Stimulated activated CD4-positive, alpha-beta T cell treated with anti-CD3 and anti-CD28 coated beads, Interleukin-2, amount 100 ng/mL, for 4 hours (primary cell): ENCODE measurements at regions not wholly inside any gene's neighbourhood (a gene's known extent, or its start where the extent isn't known, plus 50 kb on each side); places are given as distances from the start of the nearest gene placed in this dataset.

Source experiments
- DNase-seq: peaks from one replicate; pipeline ENCODE4 v3.0.0-alpha.2; 2020; ENCODE audit warnings: low read depth

DNA sequence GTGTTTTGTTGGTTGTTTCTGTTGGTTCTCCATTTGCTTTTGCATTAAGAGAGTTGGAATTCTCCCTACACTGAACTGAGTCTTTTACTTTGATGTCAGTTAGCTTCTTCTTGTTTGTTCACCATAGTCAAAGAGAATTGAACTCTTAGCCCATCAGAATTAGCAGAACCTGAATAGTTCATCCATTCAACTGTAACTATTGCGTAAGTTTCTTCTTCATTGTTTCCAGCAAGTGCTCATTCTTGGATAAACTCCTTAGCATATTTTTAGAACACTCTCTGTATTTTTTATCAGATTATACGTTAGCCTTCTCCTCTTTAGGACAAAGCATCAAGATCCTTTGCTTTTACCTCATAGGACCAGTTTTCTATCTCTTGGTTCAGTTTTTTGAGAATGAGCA is 128.4 kb upstream of the RAB11FIP2 start:
- no peak for DNase-seq

- DNase-seq = no peak
Measured at GRCh38 chr10:118173296-118173695, 126.6 kb upstream of the RAB11FIP2 start.

DNA sequence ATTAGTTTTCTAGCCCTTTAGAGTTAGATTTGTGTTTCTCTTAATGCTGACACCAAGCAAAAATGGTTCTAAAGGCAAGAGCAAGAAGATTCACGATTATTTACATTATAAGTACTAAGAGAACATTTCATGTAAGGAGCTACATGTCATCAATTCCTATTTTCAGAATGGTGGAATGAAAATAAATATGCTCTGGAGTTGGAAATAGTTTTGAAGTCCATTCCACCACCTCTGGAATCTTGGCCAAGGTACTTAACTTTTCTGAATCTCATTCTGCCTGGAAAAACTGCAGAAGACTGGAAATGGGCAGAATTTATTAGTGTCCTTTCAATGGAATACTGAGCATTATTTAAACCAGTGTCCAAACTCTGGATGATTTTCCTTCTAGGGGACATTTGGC is 125.1 kb upstream of the RAB11FIP2 start:
- DNase-seq = no peak

GRCh38 chr10:118167056-118167700 is 120.4 kb upstream of the RAB11FIP2 start:
- no peak for DNase-seq

DNA sequence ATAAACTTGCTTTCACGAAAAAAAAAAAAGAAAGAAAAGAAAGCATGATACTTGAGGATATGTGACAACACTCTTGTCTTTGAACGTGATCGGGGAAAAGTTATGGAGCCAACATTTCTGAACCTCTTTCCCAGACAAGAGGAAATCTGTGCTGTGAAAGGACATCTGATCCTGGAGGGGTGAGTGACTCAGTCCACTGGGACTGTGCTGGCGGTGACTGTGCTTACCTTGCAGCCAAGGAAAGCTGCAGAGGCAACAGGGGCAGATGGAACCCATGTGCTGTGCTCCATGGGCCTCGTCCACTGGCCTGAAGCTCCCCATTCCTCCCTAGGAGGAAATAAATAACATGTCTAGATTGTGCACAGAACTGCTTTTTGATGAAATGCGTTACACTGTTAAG is 116.5 kb upstream of the RAB11FIP2 start:
- no peak for DNase-seq

DNA sequence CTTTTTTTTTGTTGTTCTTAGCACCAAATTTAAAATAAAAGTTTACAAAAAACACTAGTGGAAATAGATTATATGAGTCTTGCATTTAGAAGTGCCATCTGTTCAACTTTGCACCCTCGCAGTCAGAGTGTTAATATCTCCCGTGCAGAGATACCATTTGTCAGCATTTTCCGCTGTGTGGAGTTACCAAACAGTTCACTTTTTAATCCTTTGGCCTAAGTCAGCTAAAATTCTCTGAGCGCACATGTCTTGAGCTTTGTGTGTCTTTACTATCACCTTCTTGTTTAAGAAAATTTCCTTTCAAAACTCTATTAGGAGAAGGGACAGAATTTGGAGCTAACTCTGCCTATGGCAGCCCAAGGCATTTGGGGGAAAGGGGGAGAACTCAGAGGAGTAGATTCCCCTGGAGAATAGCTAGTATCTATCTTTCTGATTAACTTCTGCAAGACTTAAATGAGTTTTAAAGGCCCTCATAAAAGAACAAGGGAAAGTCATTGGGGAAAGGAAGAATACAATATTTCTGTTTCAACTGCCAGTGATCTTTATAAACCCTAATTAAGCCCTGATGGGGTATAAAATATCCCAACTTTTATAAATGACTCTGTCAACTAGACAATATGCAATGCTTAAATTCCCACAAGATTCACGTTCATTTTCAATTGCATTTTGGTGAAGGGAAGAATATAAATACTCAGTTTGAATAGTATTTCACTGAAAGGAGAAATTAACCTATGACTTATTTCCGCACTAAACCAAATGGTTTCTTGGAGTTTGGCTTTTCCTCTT is 114.9 kb upstream of the RAB11FIP2 start:
- DNase-seq = no peak

GRCh38 chr10:118153287-118153686 is 106.5 kb upstream of the RAB11FIP2 start:
- no peak for DNase-seq

DNA sequence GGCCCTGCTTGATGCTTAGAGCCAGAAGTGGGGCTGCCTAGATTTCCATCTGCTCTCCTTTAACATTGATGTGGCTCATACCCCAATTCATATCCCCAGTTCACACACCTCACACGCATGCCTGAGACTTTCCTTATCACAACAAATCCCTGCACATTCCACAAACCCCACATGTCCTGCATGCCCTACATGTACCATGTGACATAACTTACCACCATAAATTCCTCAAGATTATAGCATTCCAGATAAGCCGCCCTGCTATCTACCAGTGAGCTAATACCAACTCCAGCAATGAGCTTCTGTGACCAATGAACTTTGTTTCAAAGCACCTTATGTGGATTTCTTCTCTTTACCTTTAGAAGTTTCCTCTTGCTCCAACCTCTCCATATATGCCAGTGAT is 104.7 kb upstream of the RAB11FIP2 start:
- DNase-seq = no peak

DNA sequence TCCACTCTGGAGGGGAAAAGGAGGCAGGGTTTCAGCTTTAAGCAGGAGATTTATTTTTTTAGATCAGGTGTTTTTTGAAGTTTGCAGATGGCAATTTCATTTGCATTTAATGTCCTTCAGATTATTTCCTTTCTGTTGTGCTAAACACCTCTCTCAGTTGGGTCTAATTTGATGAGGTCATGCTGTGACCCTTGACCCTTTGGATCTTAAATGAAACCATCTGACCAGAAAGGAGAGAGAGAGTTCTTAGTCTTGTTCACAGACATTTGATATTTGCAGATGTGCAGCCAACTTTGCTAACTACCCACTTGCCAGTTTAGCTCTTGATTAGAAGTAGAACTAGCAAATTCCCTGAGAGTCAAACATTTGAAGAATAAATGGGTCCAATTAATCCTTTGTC is 101.5 kb upstream of the RAB11FIP2 start:
- no peak for DNase-seq

GRCh38 chr10:118145256-118145655 is 98.5 kb upstream of the RAB11FIP2 start:
- no peak for DNase-seq

DNA sequence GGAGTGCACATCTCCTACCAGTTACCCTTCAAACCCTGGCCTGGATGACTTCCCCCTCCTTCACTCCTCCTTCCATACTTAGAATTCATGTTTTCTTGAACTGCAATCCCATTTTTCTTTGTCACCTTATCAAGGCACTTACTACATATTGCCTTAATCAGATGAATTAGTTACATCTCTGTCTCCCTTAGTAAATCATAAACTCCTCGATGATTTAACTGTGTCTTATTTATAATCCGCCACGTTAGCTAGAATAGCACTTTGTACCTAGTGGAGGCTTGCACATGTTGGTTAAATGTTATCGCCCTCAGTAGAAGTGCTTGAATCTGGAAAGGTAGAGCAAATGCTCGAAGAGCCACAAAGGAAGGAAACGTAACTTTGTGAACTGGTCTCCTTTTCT is 94.7 kb upstream of the RAB11FIP2 start:
- DNase-seq = no peak

- DNase-seq = no peak
Measured at GRCh38 chr10:118139321-118139720, 92.6 kb upstream of the RAB11FIP2 start.

DNA sequence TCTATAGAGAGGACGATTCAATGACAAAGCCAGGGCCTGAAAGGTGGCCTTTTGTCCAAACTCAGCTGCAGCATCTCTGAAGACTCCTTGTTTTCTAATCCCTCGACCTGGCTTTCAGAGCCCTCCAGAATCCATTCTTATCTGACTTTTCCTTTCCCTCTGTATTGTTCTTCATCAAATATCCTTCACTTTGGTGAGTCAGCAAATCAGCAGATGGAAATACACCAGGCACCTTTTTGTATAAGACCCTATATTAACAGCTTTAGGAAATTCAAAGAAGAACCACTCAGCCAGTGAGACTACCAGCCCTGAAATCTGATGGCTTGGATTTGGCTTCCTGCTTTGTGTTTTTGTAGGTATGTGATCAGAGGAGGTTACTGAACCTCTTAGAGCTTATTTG is 81.9 kb upstream of the RAB11FIP2 start:
- no peak for DNase-seq

DNA sequence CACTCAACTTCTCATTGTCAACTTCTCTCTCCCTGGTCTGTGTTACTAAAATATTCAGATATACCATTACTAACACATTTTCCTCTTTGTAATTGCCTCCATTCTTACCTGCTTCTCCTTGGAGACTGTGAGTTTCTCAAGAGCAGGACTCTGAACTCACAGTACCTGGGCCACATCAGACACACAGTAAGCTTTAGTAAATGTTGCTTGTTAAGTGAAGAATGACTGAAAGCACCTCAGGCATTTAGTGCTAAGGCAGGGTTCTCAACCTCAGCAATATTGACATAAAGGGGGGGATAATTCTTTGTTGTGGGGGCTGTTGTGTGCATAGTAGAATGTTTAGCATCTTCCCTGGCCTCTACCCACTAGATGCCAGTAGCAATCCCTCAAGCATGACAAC is 72.0 kb upstream of the RAB11FIP2 start:
- DNase-seq = no peak

DNA sequence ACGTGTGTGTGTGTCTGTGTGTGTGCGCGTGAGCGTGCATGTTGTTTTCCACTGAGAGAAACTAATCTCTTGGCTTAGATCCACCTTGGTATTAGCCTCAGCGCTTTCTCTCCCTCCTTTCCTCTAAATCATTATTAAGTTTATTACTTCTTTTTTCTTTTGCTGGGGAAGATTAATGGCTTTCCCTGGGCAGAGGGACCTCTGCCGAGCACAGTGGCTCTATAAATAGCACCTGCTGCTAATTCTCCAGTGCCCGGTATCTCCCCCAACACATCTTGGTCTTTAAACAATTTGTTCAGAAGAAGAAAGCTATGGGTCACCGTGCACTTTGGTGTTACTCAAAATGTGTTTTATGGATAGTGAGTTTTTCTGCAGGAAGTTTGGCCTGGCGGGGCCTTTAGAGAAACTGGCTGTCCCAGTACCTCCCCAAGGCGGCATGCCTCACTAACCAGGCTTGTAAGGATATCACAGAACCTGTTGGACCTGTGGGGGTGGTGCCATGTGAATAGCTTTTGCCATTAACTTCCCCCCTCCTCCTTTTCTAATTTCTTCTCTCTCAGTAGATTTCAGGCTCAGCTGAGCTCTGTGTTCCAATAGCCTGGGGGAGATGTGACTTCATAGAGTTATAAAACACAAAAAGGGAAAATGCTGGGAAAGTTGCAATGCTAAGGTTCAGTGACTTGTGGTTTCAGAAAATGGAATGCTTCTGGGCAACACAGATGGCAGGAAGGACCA is 70.1 kb upstream of the RAB11FIP2 start:
- DNase-seq = no peak

DNA sequence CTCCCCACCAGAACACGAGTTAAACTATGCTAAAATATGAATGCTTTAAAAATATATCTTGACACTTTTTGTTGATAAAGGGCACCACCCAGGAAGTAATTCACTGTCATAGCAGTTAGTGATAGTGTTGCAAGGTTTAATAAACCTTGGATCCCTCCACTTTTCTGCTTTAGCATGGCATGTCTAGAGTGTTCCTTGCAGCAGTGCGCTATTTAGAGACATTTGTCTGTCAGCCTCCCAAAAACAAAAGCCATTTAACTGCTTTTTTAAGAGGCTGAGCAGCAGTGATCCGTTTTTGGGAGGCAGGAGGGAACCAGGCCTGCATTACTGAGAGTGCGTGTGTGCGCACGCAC is 69.6 kb upstream of the RAB11FIP2 start:
- no peak for DNase-seq

- DNase-seq = no peak
Measured at GRCh38 chr10:118115701-118116100, 69.0 kb upstream of the RAB11FIP2 start.

- no peak for DNase-seq
Measured at GRCh38 chr10:118114992-118115391, 68.3 kb upstream of the RAB11FIP2 start.

DNA sequence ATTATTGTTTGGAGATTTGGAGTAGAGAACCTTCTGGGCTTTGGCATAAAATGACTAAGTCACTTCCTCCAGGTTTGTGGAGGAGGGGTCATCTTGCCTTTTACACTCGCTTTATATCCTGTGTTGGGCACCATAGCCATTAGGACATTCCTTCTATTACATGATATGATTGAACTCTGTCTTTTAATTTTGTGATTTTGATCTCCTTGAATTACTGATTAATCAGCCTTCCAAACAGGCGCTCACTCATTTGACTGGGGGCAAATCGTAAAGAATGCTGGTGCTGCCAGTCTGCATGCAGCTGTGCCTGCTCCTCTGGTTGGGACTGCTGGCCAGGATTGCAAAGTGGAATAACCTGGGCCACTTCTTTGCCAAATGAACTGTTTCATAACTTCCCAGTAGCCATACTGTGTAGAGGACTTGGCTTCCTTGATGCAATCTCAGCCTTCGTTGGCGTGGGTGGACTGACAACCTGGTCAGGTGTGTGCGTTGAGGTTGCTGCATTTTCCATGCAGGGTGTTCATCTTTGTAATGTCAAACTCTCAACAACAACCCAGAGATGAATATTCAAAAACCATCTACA is 65.9 kb upstream of the RAB11FIP2 start:
- no peak for DNase-seq

GRCh38 chr10:118110750-118111149 is 64.0 kb upstream of the RAB11FIP2 start:
- DNase-seq = no peak

GRCh38 chr10:118108194-118109026 is 61.7 kb upstream of the RAB11FIP2 start:
- no peak for DNase-seq

- no peak for DNase-seq
Measured at GRCh38 chr10:118107541-118107940, 60.8 kb upstream of the RAB11FIP2 start.
